IMR-90 (cell line): ENCODE measurements at regions not wholly inside any gene's neighbourhood (a gene's known extent, or its start where the extent isn't known, plus 50 kb on each side); places are given as distances from the start of the nearest gene placed in this dataset.

ENCODE experiments used
- ATAC-seq: fragments of 200-7000 bp; cut with Tn5 transposase; 2 replicates; pipeline ENCODE4 v1.9.1; 2020; ENCODE audit warnings: low read depth, mild to moderate bottlenecking, moderate library complexity
- BruUV-seq: library from RNA; stranded (reverse); fragments of 400-500 nt; replicated peaks from 2 replicates; lab custom pipeline; 2021; lab: Mats Ljungman, UMichigan
- CTCF ChIA-PET: fragments of 300-600 bp; formaldehyde crosslinking; extraction: SDS; loops from one replicate; lab custom pipeline; 2021; ENCODE audit warnings: antibody characterized with exemption; lab: Yijun Ruan, JAX
- POLR2A ChIA-PET: fragments of 300-600 bp; sonication (Branson Sonifier 250); formaldehyde crosslinking; loops from one replicate; lab custom pipeline; 2022; ENCODE audit warnings: antibody characterized with exemption; ENCODE audit not compliant: unreplicated experiment; lab: Charles Lee
- DNase-seq: peaks from one replicate; pipeline ENCODE4 v3.0.0; 2013
- H2AFZ ChIP-seq: replicated peaks from 2 replicates; pipeline ENCODE3; 2013; ENCODE audit warnings: low read length, mild to moderate bottlenecking; ENCODE audit not compliant: poor library complexity
- H2AK5ac ChIP-seq: 2 replicates; pipeline ENCODE4 v1.6.1; 2013; ENCODE audit warnings: low read depth, low read length, inconsistent platforms
- H2AK9ac ChIP-seq: replicated peaks from 2 replicates; pipeline ENCODE3; 2013; ENCODE audit warnings: mild to moderate bottlenecking, low read depth, low read length, moderate library complexity; ENCODE audit not compliant: poor library complexity
- H2BK120ac ChIP-seq: 2 replicates; pipeline ENCODE4 v1.6.1; 2013; ENCODE audit warnings: low read depth, low read length, inconsistent platforms
- H2BK15ac ChIP-seq: 3 replicates; pipeline ENCODE4 v1.6.1; 2013; ENCODE audit warnings: low read depth, low read length, inconsistent platforms
- H2BK20ac ChIP-seq: 2 replicates; pipeline ENCODE4 v1.6.1; 2013; ENCODE audit warnings: low read depth, mild to moderate bottlenecking, inconsistent platforms, low read length, moderate library complexity
- H2BK5ac ChIP-seq: 2 replicates; pipeline ENCODE4 v1.6.1; 2013; ENCODE audit warnings: mild to moderate bottlenecking, low read depth, low read length, inconsistent platforms; ENCODE audit not compliant: poor library complexity, severe bottlenecking
- H3K14ac ChIP-seq: replicated peaks from 2 replicates; pipeline ENCODE4 v1.6.1; 2013; ENCODE audit warnings: low read depth, low read length, inconsistent platforms
- H3K18ac ChIP-seq: 2 replicates; pipeline ENCODE4 v1.6.1; 2013; ENCODE audit warnings: low read depth, low read length, control low read depth
- H3K23ac ChIP-seq: 2 replicates; pipeline ENCODE4 v1.6.1; 2013; ENCODE audit warnings: low read depth, low read length, inconsistent platforms
- H3K27ac ChIP-seq: 2 replicates; pipeline ENCODE4 v1.5.1; 2013; ENCODE audit warnings: mild to moderate bottlenecking, control low read depth, low read length; ENCODE audit not compliant: insufficient read depth
- H3K27me3 ChIP-seq: 2 replicates; pipeline ENCODE4 v1.6.1; 2013; ENCODE audit warnings: low read length; ENCODE audit not compliant: control insufficient read depth, insufficient read depth
- H3K36me3 ChIP-seq: 2 replicates; pipeline ENCODE4 v1.6.1; 2013; ENCODE audit warnings: low read length, mixed read lengths; ENCODE audit not compliant: control insufficient read depth, insufficient read depth
- H3K4ac ChIP-seq: 2 replicates; pipeline ENCODE4 v1.6.1; 2013; ENCODE audit warnings: low read depth, low read length, inconsistent platforms
- H3K4me1 ChIP-seq: 2 replicates; pipeline ENCODE4 v1.6.1; 2013; ENCODE audit warnings: low read length, mixed read lengths; ENCODE audit not compliant: control insufficient read depth, insufficient read depth
- H3K4me2 ChIP-seq: 2 replicates; pipeline ENCODE4 v1.6.1; 2013; ENCODE audit warnings: low read depth, mild to moderate bottlenecking, control low read depth, low read length, moderate library complexity
- H3K4me3 ChIP-seq: 2 replicates; pipeline ENCODE4 v1.5.1; 2013; ENCODE audit warnings: low read depth, mild to moderate bottlenecking, control low read depth, low read length, moderate library complexity; ENCODE audit not compliant: insufficient read depth
- H3K56ac ChIP-seq: 2 replicates; pipeline ENCODE4 v1.6.1; 2013; ENCODE audit warnings: low read length, inconsistent platforms; ENCODE audit not compliant: insufficient read depth; ENCODE audit errors: extremely low read depth
- H3K79me1 ChIP-seq, 2 experiments: 2 replicates each; pipeline ENCODE4 v1.6.1; 2013; ENCODE audit warnings: low read length in 2 of 2, inconsistent platforms in 1 of 2, low read depth in 1 of 2
- H3K9ac ChIP-seq: 2 replicates; pipeline ENCODE4 v1.6.1; 2013; ENCODE audit warnings: low read depth, low read length, control low read depth
- H3K9me1 ChIP-seq: 2 replicates; pipeline ENCODE4 v1.6.1; 2013; ENCODE audit warnings: low read length, inconsistent platforms; ENCODE audit not compliant: insufficient read depth
- H3K9me3 ChIP-seq: 2 replicates; pipeline ENCODE4 v1.6.1; 2013; ENCODE audit warnings: low read length; ENCODE audit not compliant: control insufficient read depth, insufficient read depth
- H4K20me1 ChIP-seq: 2 replicates; pipeline ENCODE4 v1.6.1; 2013; ENCODE audit warnings: low read length, inconsistent platforms; ENCODE audit not compliant: insufficient read depth
- H4K5ac ChIP-seq: 2 replicates; pipeline ENCODE4 v1.6.1; 2013; ENCODE audit warnings: mild to moderate bottlenecking, low read depth, low read length, control low read depth
- H4K8ac ChIP-seq, 2 experiments: 2 replicates each; pipeline ENCODE4 v1.6.1; 2013; ENCODE audit warnings: low read depth in 2 of 2, low read length in 2 of 2, control low read depth in 1 of 2, inconsistent platforms in 1 of 2
- H4K91ac ChIP-seq: 2 replicates; pipeline ENCODE4 v1.6.1; 2013; ENCODE audit warnings: low read depth, low read length, inconsistent platforms; ENCODE audit not compliant: insufficient read depth
- BHLHE40 ChIP-seq: fragments of 150-350 bp; IDR thresholded peaks from 2 replicates; pipeline ENCODE4 v1.6.1; 2016; ENCODE audit warnings: mild to moderate bottlenecking, low read depth, low read length
- CEBPB ChIP-seq: IDR thresholded peaks from 2 replicates; pipeline ENCODE4 v1.6.1; 2012; ENCODE audit warnings: low read depth, low read length, improper control_type of control experiment
- CHD1 ChIP-seq: IDR thresholded peaks from 2 replicates; pipeline ENCODE4 v1.6.1; 2012; ENCODE audit warnings: low read depth, low read length, improper control_type of control experiment
- CTCF ChIP-seq: conservative IDR thresholded peaks from 2 replicates; pipeline ENCODE4 v1.5.1; 2012; ENCODE audit warnings: mild to moderate bottlenecking, low read depth, low read length, improper control_type of control experiment
- ELK1 ChIP-seq: fragments of 150-350 bp; IDR thresholded peaks from 2 replicates; pipeline ENCODE4 v1.6.1; 2016; ENCODE audit warnings: low read depth, mild to moderate bottlenecking, low read length, moderate library complexity, borderline replicate concordance
- FOS ChIP-seq: fragments of 150-350 bp; IDR thresholded peaks from 2 replicates; pipeline ENCODE4 v1.6.1; 2016; ENCODE audit warnings: low read depth, low read length
- MAFK ChIP-seq: IDR thresholded peaks from 2 replicates; pipeline ENCODE4 v1.6.1; 2012; ENCODE audit warnings: low read depth, low read length, improper control_type of control experiment
- MXI1 ChIP-seq: IDR thresholded peaks from 2 replicates; pipeline ENCODE4 v1.6.1; 2012; ENCODE audit warnings: low read depth, mild to moderate bottlenecking, low read length, moderate library complexity, borderline replicate concordance
- NFE2L2 ChIP-seq: fragments of 150-350 bp; IDR thresholded peaks from 2 replicates; pipeline ENCODE4 v1.6.1; 2016; ENCODE audit warnings: low read depth, mild to moderate bottlenecking, low read length
- POLR2A ChIP-seq: IDR thresholded peaks from 2 replicates; pipeline ENCODE4 v1.6.1; 2012; ENCODE audit warnings: mild to moderate bottlenecking, low read depth, low read length
- RAD21 ChIP-seq: IDR thresholded peaks from 2 replicates; pipeline ENCODE4 v1.6.1; 2012; ENCODE audit warnings: low read length, improper control_type of control experiment
- RCOR1 ChIP-seq: IDR thresholded peaks from 2 replicates; pipeline ENCODE4 v1.6.1; 2012; ENCODE audit warnings: mild to moderate bottlenecking, low read length, improper control_type of control experiment; ENCODE audit not compliant: insufficient replicate concordance
- RFX5 ChIP-seq: IDR thresholded peaks from 2 replicates; pipeline ENCODE4 v1.8.0; 2012; ENCODE audit warnings: low read depth, mild to moderate bottlenecking, low read length, moderate library complexity
- SMC3 ChIP-seq: fragments of 150-350 bp; IDR thresholded peaks from 2 replicates; pipeline ENCODE4 v1.6.1; 2016; ENCODE audit warnings: low read depth, mild to moderate bottlenecking, antibody characterized with exemption, low read length, moderate library complexity
- WGBS, 2 experiments: methylation state at CpG; one replicate each; pipeline versions ENCODE4 v1.1.5 to v1.1.7; 2013; ENCODE audit warnings: missing lambda C conversion rate in 2 of 2; ENCODE audit not compliant: insufficient read length in 1 of 2; ENCODE audit errors: extremely low coverage in 2 of 2; 5-methylcytosine and 5-hydroxymethylcytosine counted together
- dilution Hi-C: fragments of 300-500 bp; cut with HindIII; formaldehyde crosslinking; loops from one replicate; pipeline ENCODE4 v1.14.3; 2018; ENCODE audit warnings: low sequenced_read_pairs; ENCODE audit not compliant: unreplicated experiment
- in situ Hi-C: fragments of 300-500 bp; cut with MboI; formaldehyde crosslinking; loops from 3 replicates; pipeline ENCODE4 v1.14.3; 2019; ENCODE audit warnings: low sequenced_read_pairs, inconsistent platforms, mixed read lengths
- intact Hi-C: fragments of 100-400 bp; cut with micrococcal nuclease; formaldehyde crosslinking; loops from 2 replicates; pipeline ENCODE4 v1.10.0; 2022
- TF ChIP-seq, protein P1 (sequence below): fragments of 150-350 bp; IDR thresholded peaks from 2 replicates; pipeline ENCODE4 v1.6.1; 2017; ENCODE audit warnings: mild to moderate bottlenecking, antibody characterized with exemption, low read length, low read depth

GRCh38 chr2:12817870-12818269 is 101.1 kb downstream of the TRIB2 start:
- Histone ChIP-seq H3K27me3 (no peaks in the 10 kb centered on the region), H2AK9ac (no peak overlapping the region), H2AFZ (no peak overlapping the region), H3K9me1 (peaks cover 9% of the 10 kb centered on the region), H3K36me3 (no peaks in the 10 kb centered on the region), H2AK5ac (peak overlapping the region; percentile 93), H4K8ac (peak overlapping the region; percentile 8 to 55; a peak in 3 of 4 replicates), H3K23ac (no peak overlapping the region), H2BK15ac (peak overlapping the region; percentile 80), H3K4me3 (no peak overlapping the region), H3K9me3 (no peaks in the 10 kb centered on the region), H4K20me1 (no peaks in the 10 kb centered on the region), H4K5ac (peak overlapping the region; percentile 21; the same call in 1 of the 2 replicates), H3K14ac (peak overlapping the region; percentile 25), H3K4me1 (peaks cover 10% of the 10 kb centered on the region), H3K79me1 (no peaks in the 10 kb centered on the region), H3K4me2 (no peak overlapping the region), H4K91ac (peak overlapping the region; percentile 68), H3K4ac (peak overlapping the region; percentile 77), H3K9ac (no peak overlapping the region), H2BK20ac (peak overlapping the region; percentile 91), H3K56ac (no peak overlapping the region), H2BK120ac (peak overlapping the region; percentile 91; the same call in 1 of the 2 replicates), H3K27ac (no peak overlapping the region), H3K18ac (peak overlapping the region; percentile 78; the same call in 1 of the 2 replicates), H2BK5ac (peak overlapping the region; percentile 92)
- 58% methylated on average over 2 of the region's 3 CpGs; no CpG with 5 or more reads in 1 of the 2 experiments for WGBS, 2 experiments
- intact Hi-C loops (loop anchor here (2.0 kb wide), 1 partner anchor 43 kb away; no protein-coding TSS in a partner anchor), in situ Hi-C loops (no loop called here), dilution Hi-C loops (no loop called here)
- TF ChIP-seq CTCF (no peak), POLR2A (no peak), CHD1 (no peak), RAD21 (no peak), CEBPB (no peak), FOS (no peak), RCOR1 (no peak), SMC3 (no peak), ELK1 (no peak), MXI1 (no peak), BHLHE40 (no peak), MAFK (no peak), NFE2L2 (no peak), RFX5 (no peak)
- TF ChIP-seq, protein P1, sequence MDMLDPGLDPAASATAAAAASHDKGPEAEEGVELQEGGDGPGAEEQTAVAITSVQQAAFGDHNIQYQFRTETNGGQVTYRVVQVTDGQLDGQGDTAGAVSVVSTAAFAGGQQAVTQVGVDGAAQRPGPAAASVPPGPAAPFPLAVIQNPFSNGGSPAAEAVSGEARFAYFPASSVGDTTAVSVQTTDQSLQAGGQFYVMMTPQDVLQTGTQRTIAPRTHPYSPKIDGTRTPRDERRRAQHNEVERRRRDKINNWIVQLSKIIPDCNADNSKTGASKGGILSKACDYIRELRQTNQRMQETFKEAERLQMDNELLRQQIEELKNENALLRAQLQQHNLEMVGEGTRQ, result no peak
- ATAC-seq (no peak), DNase-seq (no peak)
- BruUV-seq, result no TSS peak
- ChIA-PET POLR2A (no interaction called here), CTCF (no interaction called here)
